ENCODE measurements at regions not wholly inside any gene's neighbourhood (a gene's known extent, or its start where the extent isn't known, plus 50 kb on each side); places are given as distances from the start of the nearest gene placed in this dataset.

DNA sequence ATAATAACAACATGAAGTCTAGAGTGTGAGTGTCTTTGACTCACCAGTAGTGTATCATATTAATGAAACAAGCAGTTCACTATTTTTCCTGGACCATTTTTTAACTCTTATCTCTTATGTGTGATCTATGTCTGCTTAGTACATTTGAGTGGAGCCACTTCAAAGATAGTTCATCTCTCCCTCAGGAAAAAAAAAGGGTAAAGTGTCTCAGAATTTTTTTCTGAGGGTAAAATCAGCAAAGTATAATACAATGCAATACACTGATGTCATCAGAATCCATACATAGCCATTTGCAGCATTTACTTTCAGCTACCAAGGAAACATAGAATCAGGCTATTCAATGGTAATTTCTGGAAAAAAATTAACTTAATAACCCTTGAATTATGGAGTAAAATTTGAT lies 706.7 kb downstream of the DNAJB9 start:
- TF ChIP-seq POLR2AphosphoS5 (IDR thresholded peaks at IDR 0.05; ENCODE audit: low read depth, low read length) (no peak), TAF1 (IDR thresholded peaks at IDR 0.05; ENCODE audit: low read depth, low read length) (no peak), SPI1 (IDR thresholded peaks at IDR 0.05; ENCODE audit: low read depth, low read length) (no peak), POLR2A (IDR thresholded peaks at IDR 0.05; ENCODE audit: low read depth, low read length) (no peak)

Data from GM12891 (cell line).